Psoas muscle (tissue), 7 donors: ENCODE measurements at regions not wholly inside any gene's neighbourhood (a gene's known extent, or its start where the extent isn't known, plus 50 kb on each side); places are given as distances from the start of the nearest gene placed in this dataset.
A peak's percentile ranks its signal among the peaks of the same experiment; 100 is the strongest.

Experiments
- ATAC-seq, 4 donors: fragments of 200-7000 bp; cut with Tn5 transposase; one replicate each; pipeline ENCODE4 v1.9.1; 2020; ENCODE audit warnings: moderate library complexity in 3 of 4, mild to moderate bottlenecking in 2 of 4
- DNase-seq, 2 donors: peaks; one replicate each; pipeline ENCODE4 v3.0.0-alpha.2; 2020
- H3K27ac ChIP-seq: fragments of 200-600 bp; one replicate; pipeline ENCODE4 v1.8.0; 2022
- H3K27me3 ChIP-seq, 3 donors: fragments of 200-600 bp in 1 of 3; one replicate each; pipeline versions ENCODE4 v1.6.1 to v1.8.0; 2013 to 2022; ENCODE audit warnings: low read length in 2 of 3, mild to moderate bottlenecking in 2 of 3, moderate library complexity in 1 of 3; ENCODE audit not compliant: insufficient read depth in 3 of 3
- H3K36me3 ChIP-seq, 2 donors: fragments of 200-600 bp in 1 of 2; one replicate each; pipeline versions ENCODE4 v1.6.1 to v1.8.0; 2013 to 2022; ENCODE audit warnings: low read depth in 1 of 2, mild to moderate bottlenecking in 1 of 2, moderate library complexity in 1 of 2; ENCODE audit not compliant: insufficient read depth in 1 of 2
- H3K4me1 ChIP-seq: fragments of 200-600 bp; one replicate; pipeline ENCODE4 v1.8.0; 2022
- H3K4me3 ChIP-seq: fragments of 200-600 bp; one replicate; pipeline ENCODE4 v1.8.0; 2022; ENCODE audit warnings: mild to moderate bottlenecking
- H3K9me3 ChIP-seq: fragments of 200-600 bp; one replicate; pipeline ENCODE4 v1.8.0; 2022
- CTCF ChIP-seq: fragments of 200-600 bp; IDR thresholded peaks from one replicate; pipeline ENCODE4 v1.8.0; 2022; ENCODE audit warnings: antibody characterized with exemption
- WGBS, 3 donors: extraction: QIAGEN DNeasy Blood & Tissue Kit; methylation state at CpG; one replicate each; pipeline versions ENCODE4 v1.1.6 to v1.1.7; 2013; 5-methylcytosine and 5-hydroxymethylcytosine counted together
- intact Hi-C, 2 donors: fragments of 100-400 bp; cut with DNase I; formaldehyde crosslinking; loops; one replicate each; pipeline versions ENCODE4 v1.11.0 to v1.14.2; 2022
- donor health status: healthy with polysubstance abuse.
- donor health status: DM: no; HTN: no; CAD: no; lungs with moderate emphysema.
- donor health status: Bipolar disorder and iron deficiency.
- donor health status: healthy.
- donor health status: DM: yes; HTN: yes; CAD: no.
- donor health status: DM: no; HTN: no; CAD: no.
- donor health status: DM: yes; HTN: yes; CAD: no.

- Histone ChIP-seq H3K27ac (no peak overlapping the region), H3K4me1 (no peaks in the 10 kb centered on the region), H3K27me3 (no peaks in the 10 kb centered on the region), H3K9me3 (no peaks in the 10 kb centered on the region), H3K36me3 (no peaks in the 10 kb centered on the region), H3K4me3 (no peak overlapping the region)
- intact Hi-C loops = no loop called here
- 81 to 90% (median 87%) methylated on average over 5 of the region's 5 CpGs for WGBS, 3 donors
- DNase-seq = no peak
- no peak for ATAC-seq
- TF ChIP-seq CTCF = no peak
Measured at GRCh38 chr21:14766241-14766640, 220.1 kb upstream of the SAMSN1 start.

GRCh38 chr21:14763695-14764064 is 217.6 kb upstream of the SAMSN1 start:
- no peaks in the 10 kb centered on the region for H3K36me3 ChIP-seq
- no peaks in the 10 kb centered on the region for H3K27me3 ChIP-seq
- intact Hi-C loops = no loop called here
- no peak overlapping the region for H3K27ac ChIP-seq
- WGBS, 3 donors = 66 to 90% (median 74%) methylated on average over 4 of the region's 4 CpGs
- DNase-seq (no peak), ATAC-seq (no peak)
- H3K4me3 ChIP-seq = no peak overlapping the region
- no peaks in the 10 kb centered on the region for H3K4me1 ChIP-seq
- no peak for TF ChIP-seq CTCF
- H3K9me3 ChIP-seq = no peaks in the 10 kb centered on the region

GRCh38 chr21:14762734-14763694 is 216.9 kb upstream of the SAMSN1 start:
- H3K27ac ChIP-seq = no peak overlapping the region
- H3K27me3 ChIP-seq = no peaks in the 10 kb centered on the region
- WGBS, 3 donors = 43 to 55% (median 47%) methylated on average over 4 of the region's 4 CpGs
- no peaks in the 10 kb centered on the region for H3K9me3 ChIP-seq
- no peaks in the 10 kb centered on the region for H3K36me3 ChIP-seq
- peak overlapping the region; percentile 27 for H3K4me3 ChIP-seq
- DNase-seq (no peak), ATAC-seq (no peak)
- no peaks in the 10 kb centered on the region for H3K4me1 ChIP-seq
- intact Hi-C loops = no loop called here
- TF ChIP-seq CTCF = no peak

- no peaks in the 10 kb centered on the region for H3K27me3 ChIP-seq
- peak overlapping the region; percentile 27 for H3K4me3 ChIP-seq
- intact Hi-C loops = no loop called here
- DNase-seq (no peak), ATAC-seq (no peak)
- 77 to 91% (median 87%) methylated on average over 1 of the region's 1 CpG for WGBS, 3 donors
- no peak overlapping the region for H3K27ac ChIP-seq
- TF ChIP-seq CTCF = no peak
- H3K4me1 ChIP-seq = no peaks in the 10 kb centered on the region
- no peaks in the 10 kb centered on the region for H3K9me3 ChIP-seq
- no peaks in the 10 kb centered on the region for H3K36me3 ChIP-seq
Measured at GRCh38 chr21:14762327-14762726, 216.2 kb upstream of the SAMSN1 start.

GRCh38 chr21:14759285-14759684 is 213.2 kb upstream of the SAMSN1 start:
- no peak for ATAC-seq

More at GRCh38 chr21:14759285-14759684, 213.2 kb upstream of the SAMSN1 start:
- TF ChIP-seq CTCF = no peak
- Histone ChIP-seq H3K27me3 (no peaks in the 10 kb centered on the region), H3K27ac (no peak overlapping the region), H3K9me3 (no peaks in the 10 kb centered on the region), H3K4me3 (no peak overlapping the region), H3K36me3 (no peaks in the 10 kb centered on the region), H3K4me1 (no peaks in the 10 kb centered on the region)
- intact Hi-C loops = no loop called here
- DNase-seq = no peak
